Hepatocyte (in vitro differentiated cells): ENCODE measurements at regions not wholly inside any gene's neighbourhood (a gene's known extent, or its start where the extent isn't known, plus 50 kb on each side); places are given as distances from the start of the nearest gene placed in this dataset.

Experiments used
- EZH2phosphoT487 ChIP-seq: fragments of 200-600 bp; sonication (generic); IDR thresholded peaks from one replicate; pipeline ENCODE4 v1.6.1; 2018; ENCODE audit warnings: antibody characterized with exemption, mild to moderate bottlenecking, low read depth, moderate library complexity; ENCODE audit not compliant: unreplicated experiment, severe bottlenecking
- TF ChIP-seq, protein P1 (sequence below): fragments of 200-600 bp; sonication (generic); IDR thresholded peaks from 2 replicates; pipeline ENCODE4 v1.5.1; 2016; ENCODE audit warnings: antibody characterized with exemption, mild to moderate bottlenecking; ENCODE audit not compliant: poor library complexity

DNA sequence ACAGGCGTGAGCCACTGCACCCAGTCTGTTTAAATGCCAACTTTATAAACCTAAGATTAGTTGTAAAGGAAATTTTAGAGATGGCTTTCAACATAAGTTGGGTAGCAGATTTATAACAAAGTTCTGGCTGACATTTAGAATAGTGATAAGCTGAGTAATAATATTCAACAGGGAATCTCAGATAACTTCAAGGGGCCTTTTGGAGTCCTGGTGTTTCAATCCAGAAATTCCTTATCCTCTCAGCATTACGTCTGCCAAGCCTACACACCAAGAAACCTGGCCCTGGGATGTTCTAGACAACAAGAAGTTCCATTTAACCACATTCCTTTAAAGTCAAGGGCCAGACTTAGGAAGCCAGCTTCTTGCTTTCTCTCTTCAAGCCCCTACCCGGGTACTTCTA lies 59.5 kb upstream of the DYRK2 start:
- TF ChIP-seq, protein P1, sequence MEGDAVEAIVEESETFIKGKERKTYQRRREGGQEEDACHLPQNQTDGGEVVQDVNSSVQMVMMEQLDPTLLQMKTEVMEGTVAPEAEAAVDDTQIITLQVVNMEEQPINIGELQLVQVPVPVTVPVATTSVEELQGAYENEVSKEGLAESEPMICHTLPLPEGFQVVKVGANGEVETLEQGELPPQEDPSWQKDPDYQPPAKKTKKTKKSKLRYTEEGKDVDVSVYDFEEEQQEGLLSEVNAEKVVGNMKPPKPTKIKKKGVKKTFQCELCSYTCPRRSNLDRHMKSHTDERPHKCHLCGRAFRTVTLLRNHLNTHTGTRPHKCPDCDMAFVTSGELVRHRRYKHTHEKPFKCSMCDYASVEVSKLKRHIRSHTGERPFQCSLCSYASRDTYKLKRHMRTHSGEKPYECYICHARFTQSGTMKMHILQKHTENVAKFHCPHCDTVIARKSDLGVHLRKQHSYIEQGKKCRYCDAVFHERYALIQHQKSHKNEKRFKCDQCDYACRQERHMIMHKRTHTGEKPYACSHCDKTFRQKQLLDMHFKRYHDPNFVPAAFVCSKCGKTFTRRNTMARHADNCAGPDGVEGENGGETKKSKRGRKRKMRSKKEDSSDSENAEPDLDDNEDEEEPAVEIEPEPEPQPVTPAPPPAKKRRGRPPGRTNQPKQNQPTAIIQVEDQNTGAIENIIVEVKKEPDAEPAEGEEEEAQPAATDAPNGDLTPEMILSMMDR: no peak
- no peak for TF ChIP-seq EZH2phosphoT487
